ENCODE measurements at regions not wholly inside any gene's neighbourhood (a gene's known extent, or its start where the extent isn't known, plus 50 kb on each side); places are given as distances from the start of the nearest gene placed in this dataset.

- no peak for TF ChIP-seq ZBTB33 (IDR thresholded peaks at IDR 0.05)
- no peak for TF ChIP-seq GABPA (IDR thresholded peaks at IDR 0.05 in 1 of 2, conservative IDR thresholded peaks at IDR 0.05 in 1 of 2)
Measured at GRCh38 chr6:84399003-84399402, 171.6 kb upstream of the CEP162 start (continued).

GRCh38 chr6:84392261-84392660, 164.8 kb upstream of the CEP162 start:
- Histone ChIP-seq H3K4me3 (ENCODE audit: low read depth in 1 of 3, low read length in 3 of 3) (no peak overlapping the region), H3K4me1 (ENCODE audit: control insufficient read depth in 4 of 4, insufficient read depth in 4 of 4, low read length in 3 of 4) (no peaks in the 10 kb centered on the region), H3K27ac (ENCODE audit: low read depth in 1 of 2, low read length in 2 of 2) (no peak overlapping the region), H3K36me3 (ENCODE audit: control insufficient read depth in 4 of 4, insufficient read depth in 3 of 4, low read depth in 1 of 4, low read length in 3 of 4) (no peaks in the 10 kb centered on the region), H3K9ac (ENCODE audit: low read depth in 1 of 2, low read length in 2 of 2) (no peak overlapping the region), H3K27me3 (ENCODE audit: control insufficient read depth in 4 of 4, insufficient read depth in 4 of 4, low read length in 3 of 4) (no peaks in the 10 kb centered on the region), H3K9me3 (ENCODE audit: control insufficient read depth in 4 of 4, low read length in 3 of 4) (no peaks in the 10 kb centered on the region)
- TF ChIP-seq CTCF (IDR thresholded peaks at IDR 0.05; ENCODE audit: low read depth, low read length, missing input control) (no peak), FOXA1 (IDR thresholded peaks at IDR 0.05) (no peak), SP1 (IDR thresholded peaks at IDR 0.05) (no peak), HNF4G (IDR thresholded peaks at IDR 0.05) (no peak), ATF3 (IDR thresholded peaks at IDR 0.05) (no peak), YY1 (IDR thresholded peaks at IDR 0.05) (no peak), HNF4A (conservative IDR thresholded peaks at IDR 0.05) (no peak), TAF1 (conservative IDR thresholded peaks at IDR 0.05) (no peak), MAX (IDR thresholded peaks at IDR 0.05) (no peak), NR2F2 (IDR thresholded peaks at IDR 0.05) (no peak)
- no peak for DNase-seq (ENCODE audit: low spot score)
- 95% methylated on average over 3 of the region's 3 CpGs for WGBS

GRCh38 chr6:84390851-84391250, 163.4 kb upstream of the CEP162 start:
- H3K36me3 ChIP-seq (ENCODE audit: control insufficient read depth in 4 of 4, insufficient read depth in 3 of 4, low read depth in 1 of 4, low read length in 3 of 4), result no peaks in the 10 kb centered on the region
- TF ChIP-seq RAD21 (IDR thresholded peaks at IDR 0.05), result no peak
- TF ChIP-seq MAX (IDR thresholded peaks at IDR 0.05), result no peak
- no peak for TF ChIP-seq CTCF (IDR thresholded peaks at IDR 0.05; ENCODE audit: low read depth, low read length, missing input control)
- no peak for TF ChIP-seq RXRA (IDR thresholded peaks at IDR 0.05)
- no peak for TF ChIP-seq HNF4G (IDR thresholded peaks at IDR 0.05)
- no peak for TF ChIP-seq FOXA2 (IDR thresholded peaks at IDR 0.05)
- no peak for TF ChIP-seq GABPA (IDR thresholded peaks at IDR 0.05 in 1 of 2, conservative IDR thresholded peaks at IDR 0.05 in 1 of 2)
- TF ChIP-seq EGR1 (IDR thresholded peaks at IDR 0.05; ENCODE audit: low read depth in 2 of 2), result no peak
- no peak for TF ChIP-seq YY1 (IDR thresholded peaks at IDR 0.05)
- no peak for TF ChIP-seq HNF4A (conservative IDR thresholded peaks at IDR 0.05)
- no peak for TF ChIP-seq TAF1 (conservative IDR thresholded peaks at IDR 0.05)
- TF ChIP-seq NR2F2 (IDR thresholded peaks at IDR 0.05), result no peak
- H3K9ac ChIP-seq (ENCODE audit: low read depth in 1 of 2, low read length in 2 of 2), result no peak overlapping the region
- H3K27ac ChIP-seq (ENCODE audit: low read depth in 1 of 2, low read length in 2 of 2), result no peak overlapping the region
- no peak overlapping the region for H3K4me3 ChIP-seq (ENCODE audit: low read depth in 1 of 3, low read length in 3 of 3)
- DNase-seq (ENCODE audit: low spot score), result no peak
- peaks cover 0 to 2% (median 0%) of the 10 kb centered on the region in 4 donors for H3K9me3 ChIP-seq (ENCODE audit: control insufficient read depth in 4 of 4, low read length in 3 of 4)
- H3K27me3 ChIP-seq (ENCODE audit: control insufficient read depth in 4 of 4, insufficient read depth in 4 of 4, low read length in 3 of 4), result no peaks in the 10 kb centered on the region
- 95% methylated on average over 2 of the region's 2 CpGs for WGBS
- H3K4me1 ChIP-seq (ENCODE audit: control insufficient read depth in 4 of 4, insufficient read depth in 4 of 4, low read length in 3 of 4), result no peaks in the 10 kb centered on the region

All from liver (tissue), 8 donors.